ENCODE measurements at regions not wholly inside any gene's neighbourhood (a gene's known extent, or its start where the extent isn't known, plus 50 kb on each side); places are given as distances from the start of the nearest gene placed in this dataset.

DNA sequence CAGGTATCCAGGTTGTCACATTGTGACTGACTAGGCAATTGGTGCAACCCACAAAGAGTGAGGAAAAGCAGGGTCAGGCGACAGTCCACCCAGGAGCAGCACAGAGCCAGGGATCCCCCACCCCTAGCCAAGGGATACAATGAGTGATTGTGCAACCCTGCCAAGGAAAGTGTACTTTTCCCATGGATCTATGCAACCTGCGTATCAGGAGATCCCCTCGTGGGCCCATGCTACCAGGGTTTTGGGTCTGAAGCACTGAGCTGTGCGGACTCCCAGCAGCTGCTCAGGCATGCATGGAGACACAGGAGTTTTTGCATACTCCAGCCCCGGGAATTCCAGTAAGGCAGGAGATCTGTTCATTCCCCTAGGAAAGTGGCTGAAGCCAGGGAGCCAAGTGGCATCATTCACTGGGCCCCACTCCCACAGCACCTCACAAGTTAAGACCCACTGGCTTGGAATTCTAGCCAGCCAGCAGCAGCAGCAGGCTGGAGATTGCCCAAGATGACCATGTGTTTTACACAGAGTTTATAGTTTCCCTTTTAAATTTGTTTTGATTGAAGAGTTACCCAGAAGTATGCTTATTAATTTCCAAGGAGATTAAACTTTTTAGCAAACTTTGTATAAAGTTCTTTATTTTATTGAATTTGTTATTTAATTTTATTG is 136.0 kb downstream of the LTN1 start:
- Histone ChIP-seq H4K20me1 (replicated peaks; ENCODE audit: control insufficient read depth, insufficient read depth, low read length) (no peaks in the 10 kb centered on the region), H3K9me3 (replicated peaks; ENCODE audit: control insufficient read depth, insufficient read depth, low read depth, low read length) (no peaks in the 10 kb centered on the region), H2AFZ (ENCODE audit: low read depth, low read length) (no peak overlapping the region), H3K4me2 (ENCODE audit: insufficient read depth, low read length) (no peak overlapping the region), H3K4me1 (replicated peaks in 1 of 2; ENCODE audit: control insufficient read depth in 2 of 2, insufficient read depth in 2 of 2, low read length in 2 of 2) (no peaks in the 10 kb centered on the region), H3K4me3 (no peak overlapping the region), H3K79me2 (ENCODE audit: control insufficient read depth, insufficient read depth, low read length) (no peaks in the 10 kb centered on the region), H3K27ac (ENCODE audit: extremely low read depth, low read depth, low read length) (no peak overlapping the region), H3K9ac (ENCODE audit: insufficient read depth in 1 of 2, low read depth in 2 of 2, low read length in 2 of 2) (no peak overlapping the region), H3K9me1 (ENCODE audit: control insufficient read depth, insufficient read depth, low read length) (no peaks in the 10 kb centered on the region), H3K36me3 (ENCODE audit: control insufficient read depth, insufficient read depth, low read length) (no peaks in the 10 kb centered on the region), H3K27me3 (ENCODE audit: control insufficient read depth in 2 of 2, insufficient read depth in 2 of 2, low read length in 2 of 2) (no peaks in the 10 kb centered on the region)
- ATAC-seq (peak; percentile 57), FAIRE-seq (no peak), DNase-seq (ENCODE audit: extremely low read depth in 1 of 4, low spot score in 3 of 4) (no peak)
- POLR2A ChIA-PET = interaction anchor here (1.1 kb wide), 1 partner anchor 8 kb away, joined by 3 read pairs; no protein-coding TSS in a partner anchor
- intact Hi-C loops (cut with micrococcal nuclease) = no loop called here
- no TSS peak for BruUV-seq (replicated peaks)
- WGBS (ENCODE audit: insufficient coverage, low coverage, missing lambda C conversion rate) = 8% methylated on average over 5 of the region's 5 CpGs
- in situ Hi-C loops (cut with MboI) = no loop called here
- 0 out of 2 replicates have a peak, but pooled peaks have one; percentile 15 for TF ChIP-seq CEBPG (CRISPR knock-in tag; IDR thresholded peaks at IDR 0.05)
- TF ChIP-seq CEBPG (tag; conservative IDR thresholded peaks at IDR 0.05 in 1 of 2, IDR thresholded peaks at IDR 0.05 in 1 of 2) = 0 out of 4 replicates have a peak, but pooled peaks of 1 of the 2 experiments have one; percentile 14
- peak; percentile 37; the same call in 1 of the 2 replicates for TF ChIP-seq CEBPB (tag; IDR thresholded peaks at IDR 0.05)
- TF ChIP-seq, protein P1, sequence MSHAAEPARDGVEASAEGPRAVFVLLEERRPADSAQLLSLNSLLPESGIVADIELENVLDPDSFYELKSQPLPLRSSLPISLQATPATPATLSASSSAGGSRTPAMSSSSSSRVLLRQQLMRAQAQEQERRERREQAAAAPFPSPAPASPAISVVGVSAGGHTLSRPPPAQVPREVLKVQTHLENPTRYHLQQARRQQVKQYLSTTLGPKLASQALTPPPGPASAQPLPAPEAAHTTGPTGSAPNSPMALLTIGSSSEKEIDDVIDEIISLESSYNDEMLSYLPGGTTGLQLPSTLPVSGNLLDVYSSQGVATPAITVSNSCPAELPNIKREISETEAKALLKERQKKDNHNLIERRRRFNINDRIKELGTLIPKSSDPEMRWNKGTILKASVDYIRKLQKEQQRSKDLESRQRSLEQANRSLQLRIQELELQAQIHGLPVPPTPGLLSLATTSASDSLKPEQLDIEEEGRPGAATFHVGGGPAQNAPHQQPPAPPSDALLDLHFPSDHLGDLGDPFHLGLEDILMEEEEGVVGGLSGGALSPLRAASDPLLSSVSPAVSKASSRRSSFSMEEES (CRISPR knock-in tag; IDR thresholded peaks at IDR 0.05) = no peak
- no peak for TF ChIP-seq ZNF445 (CRISPR knock-in tag; IDR thresholded peaks at IDR 0.05; ENCODE audit: low read depth)
- no peak for TF ChIP-seq TARDBP (IDR thresholded peaks at IDR 0.05)
- TF ChIP-seq, protein P2, sequence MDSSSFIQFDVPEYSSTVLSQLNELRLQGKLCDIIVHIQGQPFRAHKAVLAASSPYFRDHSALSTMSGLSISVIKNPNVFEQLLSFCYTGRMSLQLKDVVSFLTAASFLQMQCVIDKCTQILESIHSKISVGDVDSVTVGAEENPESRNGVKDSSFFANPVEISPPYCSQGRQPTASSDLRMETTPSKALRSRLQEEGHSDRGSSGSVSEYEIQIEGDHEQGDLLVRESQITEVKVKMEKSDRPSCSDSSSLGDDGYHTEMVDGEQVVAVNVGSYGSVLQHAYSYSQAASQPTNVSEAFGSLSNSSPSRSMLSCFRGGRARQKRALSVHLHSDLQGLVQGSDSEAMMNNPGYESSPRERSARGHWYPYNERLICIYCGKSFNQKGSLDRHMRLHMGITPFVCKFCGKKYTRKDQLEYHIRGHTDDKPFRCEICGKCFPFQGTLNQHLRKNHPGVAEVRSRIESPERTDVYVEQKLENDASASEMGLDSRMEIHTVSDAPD (CRISPR knock-in tag; IDR thresholded peaks at IDR 0.05) = no peak
- TF ChIP-seq, protein P3, sequence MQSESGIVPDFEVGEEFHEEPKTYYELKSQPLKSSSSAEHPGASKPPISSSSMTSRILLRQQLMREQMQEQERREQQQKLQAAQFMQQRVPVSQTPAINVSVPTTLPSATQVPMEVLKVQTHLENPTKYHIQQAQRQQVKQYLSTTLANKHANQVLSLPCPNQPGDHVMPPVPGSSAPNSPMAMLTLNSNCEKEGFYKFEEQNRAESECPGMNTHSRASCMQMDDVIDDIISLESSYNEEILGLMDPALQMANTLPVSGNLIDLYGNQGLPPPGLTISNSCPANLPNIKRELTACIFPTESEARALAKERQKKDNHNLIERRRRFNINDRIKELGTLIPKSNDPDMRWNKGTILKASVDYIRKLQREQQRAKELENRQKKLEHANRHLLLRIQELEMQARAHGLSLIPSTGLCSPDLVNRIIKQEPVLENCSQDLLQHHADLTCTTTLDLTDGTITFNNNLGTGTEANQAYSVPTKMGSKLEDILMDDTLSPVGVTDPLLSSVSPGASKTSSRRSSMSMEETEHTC (IDR thresholded peaks at IDR 0.05) = no peak
- TF ChIP-seq XRCC4 (IDR thresholded peaks at IDR 0.05; ENCODE audit: extremely low read depth, insufficient read depth, insufficient read length) = no peak
- no peak for TF ChIP-seq FOXK1 (CRISPR knock-in tag; IDR thresholded peaks at IDR 0.05; ENCODE audit: borderline replicate concordance)
- CTCF ChIA-PET (ENCODE audit: low intra/inter-chr PET ratio) = no interaction called here
